IMR-90 (cell line): ENCODE measurements at regions not wholly inside any gene's neighbourhood (a gene's known extent, or its start where the extent isn't known, plus 50 kb on each side); places are given as distances from the start of the nearest gene placed in this dataset.

Source experiments
- ATAC-seq: fragments of 200-7000 bp; cut with Tn5 transposase; 2 replicates; pipeline ENCODE4 v1.9.1; 2020; ENCODE audit warnings: low read depth, mild to moderate bottlenecking, moderate library complexity
- BruUV-seq: library from RNA; stranded (reverse); fragments of 400-500 nt; replicated peaks from 2 replicates; lab custom pipeline; 2021; lab: Mats Ljungman, UMichigan
- CTCF ChIA-PET: fragments of 300-600 bp; formaldehyde crosslinking; extraction: SDS; loops from one replicate; lab custom pipeline; 2021; ENCODE audit warnings: antibody characterized with exemption; lab: Yijun Ruan, JAX
- POLR2A ChIA-PET: fragments of 300-600 bp; sonication (Branson Sonifier 250); formaldehyde crosslinking; loops from one replicate; lab custom pipeline; 2022; ENCODE audit warnings: antibody characterized with exemption; ENCODE audit not compliant: unreplicated experiment; lab: Charles Lee
- DNase-seq: peaks from one replicate; pipeline ENCODE4 v3.0.0; 2013
- H2AFZ ChIP-seq: replicated peaks from 2 replicates; pipeline ENCODE3; 2013; ENCODE audit warnings: low read length, mild to moderate bottlenecking; ENCODE audit not compliant: poor library complexity
- H2AK5ac ChIP-seq: 2 replicates; pipeline ENCODE4 v1.6.1; 2013; ENCODE audit warnings: low read depth, low read length, inconsistent platforms
- H2AK9ac ChIP-seq: replicated peaks from 2 replicates; pipeline ENCODE3; 2013; ENCODE audit warnings: mild to moderate bottlenecking, low read depth, low read length, moderate library complexity; ENCODE audit not compliant: poor library complexity
- H2BK120ac ChIP-seq: 2 replicates; pipeline ENCODE4 v1.6.1; 2013; ENCODE audit warnings: low read depth, low read length, inconsistent platforms
- H2BK15ac ChIP-seq: 3 replicates; pipeline ENCODE4 v1.6.1; 2013; ENCODE audit warnings: low read depth, low read length, inconsistent platforms
- H2BK20ac ChIP-seq: 2 replicates; pipeline ENCODE4 v1.6.1; 2013; ENCODE audit warnings: low read depth, mild to moderate bottlenecking, inconsistent platforms, low read length, moderate library complexity
- H2BK5ac ChIP-seq: 2 replicates; pipeline ENCODE4 v1.6.1; 2013; ENCODE audit warnings: mild to moderate bottlenecking, low read depth, low read length, inconsistent platforms; ENCODE audit not compliant: poor library complexity, severe bottlenecking
- H3K14ac ChIP-seq: replicated peaks from 2 replicates; pipeline ENCODE4 v1.6.1; 2013; ENCODE audit warnings: low read depth, low read length, inconsistent platforms
- H3K18ac ChIP-seq: 2 replicates; pipeline ENCODE4 v1.6.1; 2013; ENCODE audit warnings: low read depth, low read length, control low read depth
- H3K23ac ChIP-seq: 2 replicates; pipeline ENCODE4 v1.6.1; 2013; ENCODE audit warnings: low read depth, low read length, inconsistent platforms
- H3K27ac ChIP-seq: 2 replicates; pipeline ENCODE4 v1.5.1; 2013; ENCODE audit warnings: mild to moderate bottlenecking, control low read depth, low read length; ENCODE audit not compliant: insufficient read depth
- H3K27me3 ChIP-seq: 2 replicates; pipeline ENCODE4 v1.6.1; 2013; ENCODE audit warnings: low read length; ENCODE audit not compliant: control insufficient read depth, insufficient read depth
- H3K36me3 ChIP-seq: 2 replicates; pipeline ENCODE4 v1.6.1; 2013; ENCODE audit warnings: low read length, mixed read lengths; ENCODE audit not compliant: control insufficient read depth, insufficient read depth
- H3K4ac ChIP-seq: 2 replicates; pipeline ENCODE4 v1.6.1; 2013; ENCODE audit warnings: low read depth, low read length, inconsistent platforms
- H3K4me1 ChIP-seq: 2 replicates; pipeline ENCODE4 v1.6.1; 2013; ENCODE audit warnings: low read length, mixed read lengths; ENCODE audit not compliant: control insufficient read depth, insufficient read depth
- H3K4me2 ChIP-seq: 2 replicates; pipeline ENCODE4 v1.6.1; 2013; ENCODE audit warnings: low read depth, mild to moderate bottlenecking, control low read depth, low read length, moderate library complexity
- H3K4me3 ChIP-seq: 2 replicates; pipeline ENCODE4 v1.5.1; 2013; ENCODE audit warnings: low read depth, mild to moderate bottlenecking, control low read depth, low read length, moderate library complexity; ENCODE audit not compliant: insufficient read depth
- H3K56ac ChIP-seq: 2 replicates; pipeline ENCODE4 v1.6.1; 2013; ENCODE audit warnings: low read length, inconsistent platforms; ENCODE audit not compliant: insufficient read depth; ENCODE audit errors: extremely low read depth
- H3K79me1 ChIP-seq, 2 experiments: 2 replicates each; pipeline ENCODE4 v1.6.1; 2013; ENCODE audit warnings: low read length in 2 of 2, inconsistent platforms in 1 of 2, low read depth in 1 of 2
- H3K9ac ChIP-seq: 2 replicates; pipeline ENCODE4 v1.6.1; 2013; ENCODE audit warnings: low read depth, low read length, control low read depth
- H3K9me1 ChIP-seq: 2 replicates; pipeline ENCODE4 v1.6.1; 2013; ENCODE audit warnings: low read length, inconsistent platforms; ENCODE audit not compliant: insufficient read depth
- H3K9me3 ChIP-seq: 2 replicates; pipeline ENCODE4 v1.6.1; 2013; ENCODE audit warnings: low read length; ENCODE audit not compliant: control insufficient read depth, insufficient read depth
- H4K20me1 ChIP-seq: 2 replicates; pipeline ENCODE4 v1.6.1; 2013; ENCODE audit warnings: low read length, inconsistent platforms; ENCODE audit not compliant: insufficient read depth
- H4K5ac ChIP-seq: 2 replicates; pipeline ENCODE4 v1.6.1; 2013; ENCODE audit warnings: mild to moderate bottlenecking, low read depth, low read length, control low read depth
- H4K8ac ChIP-seq, 2 experiments: 2 replicates each; pipeline ENCODE4 v1.6.1; 2013; ENCODE audit warnings: low read depth in 2 of 2, low read length in 2 of 2, control low read depth in 1 of 2, inconsistent platforms in 1 of 2
- H4K91ac ChIP-seq: 2 replicates; pipeline ENCODE4 v1.6.1; 2013; ENCODE audit warnings: low read depth, low read length, inconsistent platforms; ENCODE audit not compliant: insufficient read depth
- BHLHE40 ChIP-seq: fragments of 150-350 bp; IDR thresholded peaks from 2 replicates; pipeline ENCODE4 v1.6.1; 2016; ENCODE audit warnings: mild to moderate bottlenecking, low read depth, low read length
- CHD1 ChIP-seq: IDR thresholded peaks from 2 replicates; pipeline ENCODE4 v1.6.1; 2012; ENCODE audit warnings: low read depth, low read length, improper control_type of control experiment
- ELK1 ChIP-seq: fragments of 150-350 bp; IDR thresholded peaks from 2 replicates; pipeline ENCODE4 v1.6.1; 2016; ENCODE audit warnings: low read depth, mild to moderate bottlenecking, low read length, moderate library complexity, borderline replicate concordance
- FOS ChIP-seq: fragments of 150-350 bp; IDR thresholded peaks from 2 replicates; pipeline ENCODE4 v1.6.1; 2016; ENCODE audit warnings: low read depth, low read length
- MAZ ChIP-seq: IDR thresholded peaks from 2 replicates; pipeline ENCODE4 v1.6.1; 2012; ENCODE audit warnings: low read depth, mild to moderate bottlenecking, low read length, improper control_type of control experiment, moderate library complexity, borderline replicate concordance
- MXI1 ChIP-seq: IDR thresholded peaks from 2 replicates; pipeline ENCODE4 v1.6.1; 2012; ENCODE audit warnings: low read depth, mild to moderate bottlenecking, low read length, moderate library complexity, borderline replicate concordance
- NFE2L2 ChIP-seq: fragments of 150-350 bp; IDR thresholded peaks from 2 replicates; pipeline ENCODE4 v1.6.1; 2016; ENCODE audit warnings: low read depth, mild to moderate bottlenecking, low read length
- POLR2A ChIP-seq: IDR thresholded peaks from 2 replicates; pipeline ENCODE4 v1.6.1; 2012; ENCODE audit warnings: mild to moderate bottlenecking, low read depth, low read length
- RAD21 ChIP-seq: IDR thresholded peaks from 2 replicates; pipeline ENCODE4 v1.6.1; 2012; ENCODE audit warnings: low read length, improper control_type of control experiment
- SMC3 ChIP-seq: fragments of 150-350 bp; IDR thresholded peaks from 2 replicates; pipeline ENCODE4 v1.6.1; 2016; ENCODE audit warnings: low read depth, mild to moderate bottlenecking, antibody characterized with exemption, low read length, moderate library complexity
- WGBS, 2 experiments: methylation state at CpG; one replicate each; pipeline versions ENCODE4 v1.1.5 to v1.1.7; 2013; ENCODE audit warnings: missing lambda C conversion rate in 2 of 2; ENCODE audit not compliant: insufficient read length in 1 of 2; ENCODE audit errors: extremely low coverage in 2 of 2; 5-methylcytosine and 5-hydroxymethylcytosine counted together
- dilution Hi-C: fragments of 300-500 bp; cut with HindIII; formaldehyde crosslinking; loops from one replicate; pipeline ENCODE4 v1.14.3; 2018; ENCODE audit warnings: low sequenced_read_pairs; ENCODE audit not compliant: unreplicated experiment
- in situ Hi-C: fragments of 300-500 bp; cut with MboI; formaldehyde crosslinking; loops from 3 replicates; pipeline ENCODE4 v1.14.3; 2019; ENCODE audit warnings: low sequenced_read_pairs, inconsistent platforms, mixed read lengths
- intact Hi-C: fragments of 100-400 bp; cut with micrococcal nuclease; formaldehyde crosslinking; loops from 2 replicates; pipeline ENCODE4 v1.10.0; 2022

- H2BK5ac ChIP-seq = no peak overlapping the region
- no peaks in the 10 kb centered on the region for H3K79me1 ChIP-seq
- no peak overlapping the region for H3K4me2 ChIP-seq
- H3K36me3 ChIP-seq = no peaks in the 10 kb centered on the region
- H2BK20ac ChIP-seq = 0 out of 2 replicates have a peak overlapping the region, but pooled peaks have one; percentile 14
- dilution Hi-C loops (no loop called here), intact Hi-C loops (no loop called here), in situ Hi-C loops (no loop called here)
- H3K4ac ChIP-seq = peak overlapping the region; percentile 10; the same call in 1 of the 2 replicates
- peak overlapping the region; percentile 77 for H2AK9ac ChIP-seq
- H4K5ac ChIP-seq = no peak overlapping the region; the same call in 1 of the 2 replicates
- H3K23ac ChIP-seq = no peak overlapping the region; the same call in 1 of the 2 replicates
- H4K91ac ChIP-seq = no peak overlapping the region
- H2AK5ac ChIP-seq = peak overlapping the region; percentile 36; the same call in 1 of the 2 replicates
- peak overlapping the region; percentile 53 for H2BK120ac ChIP-seq
- no CpG with 5 or more reads among the region's 2 CpGs for WGBS, 2 experiments
- H2BK15ac ChIP-seq = peak overlapping the region; percentile 84; the same call in 2 of the 3 replicates
- no peaks in the 10 kb centered on the region for H3K9me3 ChIP-seq
- TF ChIP-seq SMC3 (no peak), MXI1 (no peak), ELK1 (no peak), MAZ (no peak), BHLHE40 (no peak), FOS (no peak), POLR2A (no peak), NFE2L2 (no peak), RAD21 (no peak), CHD1 (no peak)
- H3K9ac ChIP-seq = no peak overlapping the region
- H3K27me3 ChIP-seq = no peaks in the 10 kb centered on the region
- H3K14ac ChIP-seq = peak overlapping the region; percentile 41; the same call in 1 of the 2 replicates
- no TSS peak for BruUV-seq
- H2AFZ ChIP-seq = no peak overlapping the region
- no peak overlapping the region for H3K27ac ChIP-seq
- no peak overlapping the region for H3K4me3 ChIP-seq
- peaks cover 4% of the 10 kb centered on the region; the same call in 1 of the 2 replicates for H3K9me1 ChIP-seq
- ATAC-seq (no peak), DNase-seq (peak; percentile 28)
- H3K4me1 ChIP-seq = peaks cover 6% of the 10 kb centered on the region
- ChIA-PET POLR2A (no interaction called here), CTCF (interaction anchor here (0.6 to 1.3 kb wide), 4 partner anchors 10 to 244 kb away, joined by 3 to 4 read pairs (median 3); no protein-coding TSS in a partner anchor)
- peak overlapping the region in 1 of 2 experiments; percentile 29; a peak in 2 of 4 replicates for H4K8ac ChIP-seq
- no peak overlapping the region for H3K56ac ChIP-seq
- peak overlapping the region; percentile 55; the same call in 1 of the 2 replicates for H3K18ac ChIP-seq
- peaks cover 4% of the 10 kb centered on the region; the same call in 1 of the 2 replicates for H4K20me1 ChIP-seq
Measured at GRCh38 chr6:113642714-113643406, 214.3 kb upstream of the MARCKS start.
